Glutamatergic neuron (in vitro differentiated cells): ENCODE measurements at regions not wholly inside any gene's neighbourhood (a gene's known extent, or its start where the extent isn't known, plus 50 kb on each side); places are given as distances from the start of the nearest gene placed in this dataset.

Experiments
- DNase-seq: peaks from one replicate; pipeline ENCODE4 v3.0.0; 2022
- H3K27ac Mint-ChIP-seq: one replicate; pipeline ENCODE4 v1.8.0; 2020; ENCODE audit warnings: mild to moderate bottlenecking, mixed read lengths, inconsistent platforms; ENCODE audit not compliant: unreplicated experiment
- H3K27me3 Mint-ChIP-seq: one replicate; pipeline ENCODE4 v1.8.0; 2020; ENCODE audit warnings: mild to moderate bottlenecking, moderate library complexity, mixed read lengths, inconsistent platforms; ENCODE audit not compliant: unreplicated experiment
- H3K36me3 Mint-ChIP-seq: one replicate; pipeline ENCODE4 v1.8.0; 2020; ENCODE audit warnings: mild to moderate bottlenecking, mixed read lengths, inconsistent platforms; ENCODE audit not compliant: unreplicated experiment
- H3K4me1 Mint-ChIP-seq: one replicate; pipeline ENCODE4 v1.8.0; 2020; ENCODE audit warnings: mild to moderate bottlenecking, low read depth, mixed read lengths, inconsistent platforms; ENCODE audit not compliant: unreplicated experiment
- H3K4me3 Mint-ChIP-seq: one replicate; pipeline ENCODE4 v1.8.0; 2020; ENCODE audit warnings: mild to moderate bottlenecking, mixed read lengths, inconsistent platforms; ENCODE audit not compliant: unreplicated experiment
- H3K9me3 Mint-ChIP-seq: one replicate; pipeline ENCODE4 v1.8.0; 2020; ENCODE audit warnings: mild to moderate bottlenecking, moderate library complexity, mixed read lengths, inconsistent platforms; ENCODE audit not compliant: unreplicated experiment
- CTCF ChIP-seq: fragments of 200-600 bp; sonication (generic); IDR thresholded peaks from one replicate; pipeline ENCODE4 v1.5.0; 2021; ENCODE audit not compliant: partially characterized antibody, unreplicated experiment

GRCh38 chr2:164429354-164429753 is 191.9 kb downstream of the GRB14 start:
- H3K4me3 Mint-ChIP-seq: no peak overlapping the region

GRCh38 chr2:164427111-164427510 is 194.2 kb downstream of the GRB14 start:
- no peaks in the 10 kb centered on the region for H3K36me3 Mint-ChIP-seq
- no peak overlapping the region for H3K4me3 Mint-ChIP-seq
- H3K9me3 Mint-ChIP-seq: no peaks in the 10 kb centered on the region
- DNase-seq: no peak
- no peak overlapping the region for H3K27ac Mint-ChIP-seq
- H3K4me1 Mint-ChIP-seq: peaks cover 6% of the 10 kb centered on the region
- no peak for TF ChIP-seq CTCF
- no peaks in the 10 kb centered on the region for H3K27me3 Mint-ChIP-seq

More at GRCh38 chr2:164429354-164429753, 191.9 kb downstream of the GRB14 start:
- TF ChIP-seq CTCF: no peak
- no peaks in the 10 kb centered on the region for H3K9me3 Mint-ChIP-seq
- no peak overlapping the region for H3K27ac Mint-ChIP-seq
- H3K36me3 Mint-ChIP-seq: no peaks in the 10 kb centered on the region
- DNase-seq: no peak
- no peaks in the 10 kb centered on the region for H3K27me3 Mint-ChIP-seq
- peaks cover 6% of the 10 kb centered on the region for H3K4me1 Mint-ChIP-seq

GRCh38 chr2:164420787-164421186 is 200.5 kb downstream of the GRB14 start:
- no peaks in the 10 kb centered on the region for H3K27me3 Mint-ChIP-seq
- no peak overlapping the region for H3K27ac Mint-ChIP-seq
- H3K36me3 Mint-ChIP-seq: no peaks in the 10 kb centered on the region
- DNase-seq: no peak
- TF ChIP-seq CTCF: no peak
- no peaks in the 10 kb centered on the region for H3K9me3 Mint-ChIP-seq
- no peaks in the 10 kb centered on the region for H3K4me1 Mint-ChIP-seq
- no peak overlapping the region for H3K4me3 Mint-ChIP-seq

GRCh38 chr2:164412831-164413230 is 208.5 kb downstream of the GRB14 start:
- no peak for DNase-seq
- Mint-ChIP-seq H3K4me1 (no peaks in the 10 kb centered on the region), H3K9me3 (no peaks in the 10 kb centered on the region), H3K4me3 (no peak overlapping the region), H3K27ac (no peak overlapping the region), H3K27me3 (no peaks in the 10 kb centered on the region), H3K36me3 (no peaks in the 10 kb centered on the region)
- no peak for TF ChIP-seq CTCF

- Mint-ChIP-seq H3K4me1 (no peaks in the 10 kb centered on the region), H3K27me3 (no peaks in the 10 kb centered on the region), H3K9me3 (no peaks in the 10 kb centered on the region), H3K4me3 (no peak overlapping the region), H3K27ac (no peak overlapping the region), H3K36me3 (no peaks in the 10 kb centered on the region)
- TF ChIP-seq CTCF: no peak
- DNase-seq: no peak
These were observed 231.9 kb downstream of the GRB14 start for GRCh38 chr2:164389411-164389810.
